Lung microvascular endothelial cell (primary cell): ENCODE measurements at regions not wholly inside any gene's neighbourhood (a gene's known extent, or its start where the extent isn't known, plus 50 kb on each side); places are given as distances from the start of the nearest gene placed in this dataset.
A peak's percentile ranks its signal among the peaks of the same experiment; 100 is the strongest.

Experiments
- DNase-seq, 2 donors: peaks; one replicate each; pipeline versions ENCODE4 v3.0.0 to v3.0.0-alpha.2; 2010; ENCODE audit warnings: low read depth in 2 of 2

DNA sequence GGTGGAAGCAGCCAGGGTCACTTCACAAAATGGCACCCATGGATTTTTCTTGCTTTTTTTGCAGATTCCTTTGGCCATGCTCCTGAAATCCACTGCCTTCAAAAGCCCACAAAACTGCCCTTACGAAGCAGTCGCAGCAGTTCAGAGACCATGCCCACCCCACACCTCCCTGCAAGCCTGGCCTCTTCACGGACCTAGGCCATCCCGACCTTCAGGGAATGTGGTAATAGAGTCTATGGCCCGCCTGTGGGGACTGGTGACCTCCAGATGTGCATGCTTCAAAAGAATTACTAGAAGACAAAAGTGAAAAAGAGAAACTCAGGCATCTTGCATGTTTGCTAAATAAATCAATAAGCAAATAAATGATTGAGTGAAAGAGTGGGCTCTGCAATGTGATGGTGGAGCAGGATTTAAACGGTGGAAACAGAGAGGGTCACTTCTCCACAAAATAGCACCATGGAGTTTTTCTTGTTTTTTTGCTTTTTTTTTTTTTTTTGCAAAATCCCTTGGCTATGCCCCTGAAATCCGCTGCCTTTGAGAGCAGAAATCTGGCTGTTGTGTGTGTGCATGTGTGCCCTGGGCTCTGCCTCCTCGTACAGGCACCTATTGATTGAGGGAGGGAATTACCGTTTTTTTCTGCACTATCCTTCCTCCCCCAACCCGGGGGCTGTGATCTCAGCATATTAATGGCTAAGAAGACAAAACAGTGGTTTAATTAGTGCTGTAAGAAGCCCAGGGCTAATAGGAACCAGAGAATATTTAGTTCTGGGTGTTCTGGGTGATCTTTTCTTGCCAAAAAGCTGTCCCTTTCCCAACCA lies 107.4 kb downstream of the PXDC1 start:
- no peak for DNase-seq

- DNase-seq, result no peak
Measured at GRCh38 chr6:3640868-3641267, 110.6 kb downstream of the PXDC1 start.

- no peak for DNase-seq
Measured at GRCh38 chr6:3638662-3639061, 112.9 kb downstream of the PXDC1 start.

GRCh38 chr6:3636060-3636459 lies 115.5 kb downstream of the PXDC1 start:
- no peak for DNase-seq

DNA sequence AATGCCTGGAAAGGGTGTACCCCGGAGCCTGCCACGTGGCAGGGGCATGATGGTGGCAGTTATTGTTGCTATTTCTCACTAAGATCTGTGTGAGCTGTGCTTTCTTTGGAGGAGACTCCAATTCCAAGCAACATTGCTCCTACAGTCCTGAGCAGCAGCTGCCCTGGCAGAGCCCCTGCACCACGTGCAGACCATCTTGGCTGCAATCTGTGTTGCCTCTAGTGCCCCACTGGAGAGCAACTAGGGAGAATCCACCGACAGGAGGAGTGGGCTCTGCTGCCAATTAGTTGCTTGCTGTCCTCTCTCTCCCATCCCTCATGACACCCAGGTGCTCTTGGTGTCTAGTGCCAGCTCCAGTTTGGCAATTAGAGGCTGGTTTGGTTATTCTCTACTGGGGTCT lies 116.0 kb downstream of the PXDC1 start:
- no peak for DNase-seq

DNA sequence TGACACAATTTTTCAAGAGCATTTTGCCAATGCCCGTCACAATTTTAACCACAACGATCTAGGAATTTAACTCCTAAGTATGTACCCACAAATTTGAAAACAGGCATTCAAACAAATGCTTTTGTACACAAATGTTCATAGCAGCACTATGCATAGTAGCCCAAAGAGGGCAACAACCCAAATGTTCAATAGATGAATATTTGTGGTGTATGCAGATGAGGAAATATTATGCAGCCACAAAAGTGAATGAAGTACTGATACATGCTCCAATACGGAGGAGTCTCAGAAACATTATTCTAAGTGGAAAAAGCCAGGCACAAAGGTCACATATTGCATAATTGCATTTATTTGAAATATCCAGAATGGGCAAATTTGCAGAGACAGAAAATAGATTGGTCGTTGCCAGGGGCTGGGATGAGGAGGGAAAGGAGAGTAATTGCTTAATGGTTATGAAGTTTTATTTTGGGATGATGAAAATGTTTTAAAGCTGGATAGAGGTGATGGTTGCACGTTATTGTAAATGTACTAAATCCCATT lies 117.2 kb downstream of the PXDC1 start:
- no peak for DNase-seq

DNA sequence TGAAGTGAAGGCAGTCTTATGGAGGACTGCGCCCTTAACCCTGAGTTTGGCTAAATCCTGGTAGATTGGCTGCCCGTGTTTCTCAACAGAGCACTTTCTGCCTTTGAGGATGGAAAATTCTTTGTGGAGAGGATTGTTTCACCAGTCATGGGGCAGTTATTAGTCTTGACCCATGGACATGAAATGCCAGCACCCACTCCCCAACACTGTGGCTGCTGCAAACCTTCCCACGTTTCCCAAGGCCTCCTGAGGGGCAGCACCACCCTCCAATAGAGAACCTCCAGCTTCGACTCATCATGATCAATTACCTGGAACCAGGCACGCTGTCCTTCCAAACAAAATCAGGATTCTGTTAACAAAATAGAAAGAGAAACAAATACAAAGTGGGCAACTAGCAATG lies 117.8 kb downstream of the PXDC1 start:
- no peak for DNase-seq

GRCh38 chr6:3631877-3632276 lies 119.6 kb downstream of the PXDC1 start:
- DNase-seq, result no peak

DNA sequence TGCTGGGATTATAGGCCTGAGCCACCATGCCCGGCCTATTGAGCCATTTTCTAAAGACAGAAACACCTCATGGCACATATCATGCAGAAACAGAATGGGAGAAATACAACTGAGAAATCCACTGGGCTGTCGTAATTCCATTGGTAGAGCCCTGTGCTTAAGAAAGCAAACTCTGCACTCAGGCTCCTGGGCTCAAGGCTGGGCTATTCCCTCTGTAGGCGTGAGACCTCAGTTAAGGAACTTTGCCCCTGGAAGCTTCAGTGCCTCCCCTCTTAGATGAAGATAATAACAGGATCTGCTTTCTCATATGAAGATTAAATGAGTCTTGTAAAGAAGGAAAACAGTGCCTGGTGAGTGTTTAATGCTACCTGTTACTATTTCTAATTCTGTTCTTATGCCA lies 120.3 kb downstream of the PXDC1 start:
- no peak for DNase-seq

- DNase-seq, result peak in 1 of 2 donors; percentile 23
Measured at GRCh38 chr6:3630258-3630835, 121.2 kb downstream of the PXDC1 start.

DNA sequence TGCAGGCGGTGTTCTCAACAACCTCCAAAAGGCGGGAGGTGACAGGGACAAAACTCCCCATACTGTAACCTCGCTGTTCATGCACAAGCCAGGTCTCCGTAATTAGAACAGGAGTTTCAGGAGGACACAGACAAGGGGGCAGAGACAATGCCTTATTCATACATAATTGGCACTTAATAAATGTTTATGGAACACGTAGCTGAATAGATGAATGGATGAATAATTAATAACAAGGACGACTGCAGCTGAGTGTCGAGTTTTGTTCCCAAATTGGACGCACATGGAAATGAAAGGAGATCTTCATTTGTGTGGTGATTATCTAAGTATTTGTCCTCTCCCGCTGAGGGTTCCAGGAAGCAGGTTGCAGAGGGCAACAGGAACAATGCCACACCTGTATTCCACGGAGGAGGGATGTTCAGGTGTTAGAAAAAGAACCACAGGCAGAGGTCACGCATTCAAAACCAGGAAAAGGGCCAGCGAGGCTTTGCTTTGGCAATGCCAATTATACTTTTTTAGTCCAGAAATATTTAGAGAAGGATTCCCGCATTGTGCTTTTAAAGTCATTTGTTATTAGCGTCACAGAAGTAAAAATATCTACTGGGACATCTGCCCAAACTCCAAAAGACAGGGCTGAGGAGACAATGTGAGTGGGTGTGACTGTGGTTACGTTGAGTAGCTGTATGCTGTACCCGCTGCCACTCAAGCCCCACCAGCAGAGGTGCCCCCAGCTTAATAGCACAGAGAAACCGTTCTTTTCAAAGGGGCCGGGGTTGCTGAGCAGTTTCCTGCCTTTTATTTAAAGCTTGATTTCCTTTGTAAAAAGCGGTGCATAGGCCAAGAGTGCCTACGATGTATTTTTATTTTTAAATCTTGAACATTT lies 123.3 kb downstream of the PXDC1 start:
- DNase-seq, result peak in 1 of 2 donors; percentile 40

GRCh38 chr6:3627501-3627900 lies 124.0 kb downstream of the PXDC1 start:
- DNase-seq, result no peak

DNA sequence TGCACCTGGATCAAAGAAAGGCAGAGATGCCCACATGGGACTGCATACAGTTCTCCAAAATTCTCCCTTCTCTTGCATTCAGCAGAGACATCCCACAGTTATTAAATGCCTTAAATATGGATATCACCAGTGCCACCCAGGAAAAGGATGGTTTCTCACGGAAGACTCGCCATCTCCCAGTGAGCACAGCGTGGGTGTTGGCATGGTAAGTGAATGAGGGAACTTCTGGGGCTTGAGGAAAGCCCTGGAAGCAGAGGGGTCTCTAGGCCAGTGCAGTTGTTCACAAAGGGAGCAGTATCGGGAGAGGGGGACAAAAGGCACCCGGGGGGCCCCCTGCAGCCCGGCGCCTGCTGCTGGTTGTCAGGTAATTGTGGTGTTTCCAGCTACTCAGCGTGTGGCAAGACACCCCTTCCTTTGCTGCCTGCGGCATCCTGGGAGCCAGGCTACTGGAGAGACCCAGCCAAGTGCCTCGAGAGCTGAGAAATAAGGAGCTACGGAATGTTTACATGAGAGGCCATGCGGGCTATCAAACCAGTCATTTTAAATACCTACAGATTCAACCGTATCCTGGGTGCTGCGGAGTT lies 125.4 kb downstream of the PXDC1 start:
- DNase-seq, result no peak

GRCh38 chr6:3625149-3625979 lies 126.1 kb downstream of the PXDC1 start:
- DNase-seq, result no peak

GRCh38 chr6:3624250-3625136 lies 127.0 kb downstream of the PXDC1 start:
- DNase-seq, result no peak

DNA sequence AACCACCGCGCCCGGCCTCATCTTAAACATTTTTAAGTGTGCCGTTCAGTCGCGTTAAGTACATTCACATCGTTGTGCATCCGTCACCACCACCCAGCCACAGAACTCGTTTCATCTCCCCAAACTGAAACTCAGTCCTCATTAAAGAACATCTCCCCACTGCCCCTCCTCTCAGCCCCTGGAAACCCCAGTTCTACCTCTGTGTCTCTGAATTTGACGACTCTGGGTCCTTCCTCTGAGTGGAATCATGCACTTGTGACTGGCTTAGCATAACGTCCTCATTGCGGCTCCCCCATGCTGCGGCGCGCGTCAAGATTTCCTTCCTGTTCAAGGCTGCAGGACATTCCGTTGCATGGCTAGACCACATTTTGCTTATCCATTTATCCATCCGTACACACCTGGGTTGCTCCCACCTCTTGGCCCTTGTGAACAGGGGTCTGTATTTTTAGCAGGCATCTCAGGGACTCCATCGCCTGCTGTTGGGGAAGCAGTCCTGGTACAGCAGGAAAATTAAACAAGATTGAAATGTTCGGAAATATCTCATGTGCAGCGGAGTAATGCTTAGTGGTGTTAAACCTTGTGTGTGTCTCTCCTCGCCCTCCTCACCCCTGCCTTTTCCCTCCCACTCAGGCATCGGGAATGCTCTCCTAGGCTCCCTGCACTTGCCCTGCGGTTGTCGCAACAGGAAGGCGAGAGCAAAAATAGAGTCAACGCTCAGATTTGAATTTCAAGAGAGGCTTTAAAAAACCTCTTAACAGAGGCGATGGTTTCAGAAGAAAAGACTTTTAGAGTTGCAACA lies 127.9 kb downstream of the PXDC1 start:
- DNase-seq, result peak in 1 of 2 donors; percentile 53

GRCh38 chr6:3621411-3621810 lies 130.1 kb downstream of the PXDC1 start:
- no peak for DNase-seq

DNA sequence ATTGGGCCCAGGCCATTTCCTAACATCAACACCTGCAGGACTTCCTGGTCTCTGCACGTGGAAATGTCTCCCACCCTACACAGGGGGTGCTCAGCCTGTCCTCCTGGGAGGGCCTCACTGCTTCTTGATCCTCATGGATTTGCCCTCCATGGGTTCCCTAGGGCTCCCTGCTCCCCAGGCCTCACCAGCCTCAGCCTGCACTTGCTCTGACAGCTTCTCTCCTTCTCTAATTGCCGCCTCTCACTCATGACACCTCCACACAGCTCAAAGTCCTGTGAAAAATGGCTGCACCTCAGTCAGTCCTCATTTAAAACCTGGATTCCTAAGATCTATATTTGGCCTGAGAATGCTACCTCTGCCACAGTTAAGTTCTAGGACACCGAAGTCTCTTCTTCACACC lies 130.6 kb downstream of the PXDC1 start:
- no peak for DNase-seq

DNA sequence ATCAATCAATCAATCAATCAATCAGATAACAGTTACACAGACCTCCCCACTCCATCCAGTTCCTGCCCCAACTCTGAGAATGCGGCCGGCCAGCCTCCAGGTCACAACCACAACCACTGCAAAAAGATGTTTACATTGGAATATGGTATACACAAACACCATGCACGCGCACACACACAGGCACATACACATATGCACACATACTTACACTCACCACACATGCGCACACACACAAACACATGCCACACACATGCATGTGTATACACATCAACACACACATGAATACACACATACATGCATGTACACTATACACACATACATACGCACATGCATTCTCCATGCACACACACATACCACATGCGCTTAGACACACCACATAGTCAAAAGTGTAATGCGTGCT lies 131.1 kb downstream of the PXDC1 start:
- DNase-seq, result no peak
